Mesenchymal stem cell (in vitro differentiated cells and primary cell): ENCODE measurements at regions not wholly inside any gene's neighbourhood (a gene's known extent, or its start where the extent isn't known, plus 50 kb on each side); places are given as distances from the start of the nearest gene placed in this dataset.

Experiments used
- DNase-seq: peaks from one replicate; pipeline ENCODE4 v3.0.0-alpha.2; 2013
- H2AFZ ChIP-seq: one replicate; pipeline ENCODE4 v1.6.1; 2013; ENCODE audit warnings: low read depth, mild to moderate bottlenecking, control low read depth, inconsistent platforms, low read length, moderate library complexity
- H2AK5ac ChIP-seq: 2 replicates; pipeline ENCODE4 v1.6.1; 2013; ENCODE audit warnings: low read length, moderate library complexity, mild to moderate bottlenecking, inconsistent platforms; ENCODE audit not compliant: severe bottlenecking
- H2BK120ac ChIP-seq: one replicate; pipeline ENCODE4 v1.6.1; 2013; ENCODE audit warnings: low read depth, mild to moderate bottlenecking, inconsistent platforms, low read length, moderate library complexity
- H2BK12ac ChIP-seq, 2 experiments: one replicate each; pipeline ENCODE4 v1.6.1; 2013; ENCODE audit warnings: inconsistent platforms in 2 of 2, low read length in 2 of 2, mild to moderate bottlenecking in 2 of 2, moderate library complexity in 2 of 2, control low read depth in 1 of 2
- H2BK15ac ChIP-seq: one replicate; pipeline ENCODE4 v1.6.1; 2013; ENCODE audit warnings: mild to moderate bottlenecking, low read depth, inconsistent platforms; ENCODE audit not compliant: poor library complexity, severe bottlenecking
- H2BK5ac ChIP-seq: 2 replicates; pipeline ENCODE4 v1.6.1; 2013; ENCODE audit warnings: low read depth, mild to moderate bottlenecking, low read length, control low read depth, inconsistent platforms; ENCODE audit not compliant: poor library complexity, severe bottlenecking
- H3K14ac ChIP-seq, 2 experiments: one replicate each; pipeline ENCODE4 v1.6.1; 2013; ENCODE audit warnings: inconsistent platforms in 2 of 2, low read length in 2 of 2, control low read depth in 1 of 2, mild to moderate bottlenecking in 1 of 2, moderate library complexity in 1 of 2
- H3K18ac ChIP-seq, 2 experiments: one replicate each; pipeline ENCODE4 v1.6.1; 2013; ENCODE audit warnings: inconsistent platforms in 2 of 2, low read length in 2 of 2, control low read depth in 1 of 2, low read depth in 1 of 2, mild to moderate bottlenecking in 1 of 2
- H3K23ac ChIP-seq, 2 experiments: one replicate each; pipeline ENCODE4 v1.6.1; 2013; ENCODE audit warnings: inconsistent platforms in 2 of 2, low read length in 2 of 2, mild to moderate bottlenecking in 2 of 2, moderate library complexity in 2 of 2, control low read depth in 1 of 2
- H3K27ac ChIP-seq: 2 replicates; pipeline ENCODE4 v1.5.1; 2013; ENCODE audit warnings: mild to moderate bottlenecking, moderate library complexity, low read length, control low read depth, inconsistent platforms; ENCODE audit not compliant: poor library complexity, severe bottlenecking
- H3K27me3 ChIP-seq, 2 experiments: 2 replicates each; pipeline versions ENCODE4 v1.6.1 to v1.7.0; 2013; ENCODE audit warnings: low read length in 2 of 2, mild to moderate bottlenecking in 2 of 2, moderate library complexity in 2 of 2, control low read depth in 1 of 2, inconsistent platforms in 1 of 2; ENCODE audit not compliant: control insufficient read depth in 1 of 2, insufficient read depth in 1 of 2
- H3K36me3 ChIP-seq, 2 experiments: 2 replicates each; pipeline versions ENCODE4 v1.6.1 to v1.7.0; 2013; ENCODE audit warnings: low read length in 2 of 2, control low read depth in 1 of 2, inconsistent platforms in 1 of 2, low read depth in 1 of 2, mild to moderate bottlenecking in 1 of 2; ENCODE audit not compliant: insufficient read depth in 2 of 2, control insufficient read depth in 1 of 2
- H3K4ac ChIP-seq, 2 experiments: one replicate each; pipeline ENCODE4 v1.6.1; 2013; ENCODE audit warnings: inconsistent platforms in 2 of 2, low read length in 2 of 2, mild to moderate bottlenecking in 2 of 2, moderate library complexity in 2 of 2, control low read depth in 1 of 2, low read depth in 1 of 2
- H3K4me1 ChIP-seq: 2 replicates; pipeline ENCODE4 v1.6.1; 2013; ENCODE audit warnings: low read depth, low read length, control low read depth; ENCODE audit not compliant: control insufficient read depth, insufficient read depth
- H3K4me2 ChIP-seq: 2 replicates; pipeline ENCODE4 v1.6.1; 2013; ENCODE audit warnings: low read length, mild to moderate bottlenecking, inconsistent platforms; ENCODE audit not compliant: poor library complexity, severe bottlenecking
- H3K4me3 ChIP-seq, 2 experiments: 2 replicates each; pipeline versions ENCODE4 v1.5.1 to v1.7.0; 2013; ENCODE audit warnings: low read length in 2 of 2, mild to moderate bottlenecking in 2 of 2, control low read depth in 1 of 2, low read depth in 1 of 2; ENCODE audit not compliant: insufficient read depth in 1 of 2
- H3K79me1 ChIP-seq: replicated peaks from 2 replicates; pipeline ENCODE4 v1.6.1; 2013; ENCODE audit warnings: mild to moderate bottlenecking, control low read depth, low read length, inconsistent platforms; ENCODE audit not compliant: poor library complexity, severe bottlenecking
- H3K9ac ChIP-seq: 2 replicates; pipeline ENCODE4 v1.7.0; 2013; ENCODE audit warnings: mild to moderate bottlenecking, low read length, moderate library complexity
- H3K9me3 ChIP-seq: 2 replicates; pipeline ENCODE4 v1.7.0; 2013; ENCODE audit warnings: mild to moderate bottlenecking, low read length; ENCODE audit not compliant: control insufficient read depth
- H4K8ac ChIP-seq: one replicate; pipeline ENCODE4 v1.6.1; 2013; ENCODE audit warnings: inconsistent platforms, mild to moderate bottlenecking, low read length, moderate library complexity
- H4K91ac ChIP-seq: one replicate; pipeline ENCODE4 v1.6.1; 2013; ENCODE audit warnings: mild to moderate bottlenecking, low read length, inconsistent platforms
- WGBS: methylation state at CpG from one replicate; pipeline ENCODE4 v1.1.7; 2013; ENCODE audit warnings: mixed read lengths; 5-methylcytosine and 5-hydroxymethylcytosine counted together

GRCh38 chr13:22079961-22080360 lies 409.1 kb downstream of the FGF9 start:
- Histone ChIP-seq H3K14ac (no peak overlapping the region), H3K27ac (no peak overlapping the region), H2BK12ac (no peak overlapping the region), H3K9me3 (no peaks in the 10 kb centered on the region), H3K36me3 (peaks cover 0 to 2% of the 10 kb centered on the region in 2 experiments), H4K8ac (no peak overlapping the region), H3K9ac (no peak overlapping the region), H2AFZ (no peak overlapping the region), H2BK5ac (no peak overlapping the region), H3K4me2 (no peak overlapping the region), H3K18ac (no peak overlapping the region), H4K91ac (no peak overlapping the region), H3K4me3 (no peak overlapping the region), H3K79me1 (peaks cover 4% of the 10 kb centered on the region), H2BK15ac (no peak overlapping the region), H3K4ac (no peak overlapping the region), H2BK120ac (no peak overlapping the region), H2AK5ac (no peak overlapping the region), H3K4me1 (peaks cover 1% of the 10 kb centered on the region), H3K27me3 (no peaks in the 10 kb centered on the region), H3K23ac (no peak overlapping the region)
- no peak for DNase-seq
- WGBS, result 83% methylated on average over 10 of the region's 11 CpGs

GRCh38 chr13:22080832-22081231 lies 410.0 kb downstream of the FGF9 start:
- Histone ChIP-seq H3K9me3 (no peaks in the 10 kb centered on the region), H3K4ac (no peak overlapping the region), H3K27ac (no peak overlapping the region), H3K9ac (no peak overlapping the region), H3K36me3 (peaks cover 0 to 2% of the 10 kb centered on the region in 2 experiments), H3K79me1 (peaks cover 4% of the 10 kb centered on the region), H3K4me3 (no peak overlapping the region), H2AFZ (no peak overlapping the region), H2BK5ac (no peak overlapping the region), H3K4me1 (peaks cover 1% of the 10 kb centered on the region), H3K27me3 (no peaks in the 10 kb centered on the region), H2BK12ac (no peak overlapping the region), H3K4me2 (no peak overlapping the region), H2AK5ac (no peak overlapping the region), H2BK15ac (no peak overlapping the region), H4K91ac (no peak overlapping the region), H4K8ac (no peak overlapping the region), H2BK120ac (no peak overlapping the region), H3K18ac (no peak overlapping the region), H3K23ac (no peak overlapping the region), H3K14ac (no peak overlapping the region)
- DNase-seq, result no peak
- WGBS, result 76% methylated on average over 1 of the region's 2 CpGs

- Histone ChIP-seq H3K4me3 (no peak overlapping the region), H4K91ac (no peak overlapping the region), H3K18ac (no peak overlapping the region), H3K27me3 (no peaks in the 10 kb centered on the region), H2AFZ (no peak overlapping the region), H3K27ac (no peak overlapping the region), H4K8ac (no peak overlapping the region), H3K9me3 (no peaks in the 10 kb centered on the region), H2AK5ac (no peak overlapping the region), H3K36me3 (peaks cover 0 to 2% of the 10 kb centered on the region in 2 experiments), H3K4me2 (no peak overlapping the region), H3K14ac (no peak overlapping the region), H2BK15ac (no peak overlapping the region), H2BK120ac (no peak overlapping the region), H3K4ac (no peak overlapping the region), H3K4me1 (peaks cover 1% of the 10 kb centered on the region), H3K9ac (no peak overlapping the region), H3K79me1 (peaks cover 5% of the 10 kb centered on the region), H2BK12ac (no peak overlapping the region), H3K23ac (no peak overlapping the region), H2BK5ac (no peak overlapping the region)
- DNase-seq, result no peak
- 72% methylated on average over 5 of the region's 6 CpGs for WGBS
Measured at GRCh38 chr13:22081430-22081829, 410.6 kb downstream of the FGF9 start.

- DNase-seq, result no peak
- Histone ChIP-seq H3K4ac (no peak overlapping the region), H2BK12ac (no peak overlapping the region), H2AK5ac (no peak overlapping the region), H2BK15ac (no peak overlapping the region), H2AFZ (no peak overlapping the region), H3K9ac (no peak overlapping the region), H3K4me1 (peaks cover 1% of the 10 kb centered on the region), H3K4me3 (no peak overlapping the region), H3K9me3 (no peaks in the 10 kb centered on the region), H3K79me1 (peaks cover 5% of the 10 kb centered on the region), H3K14ac (no peak overlapping the region), H3K27me3 (no peaks in the 10 kb centered on the region), H2BK5ac (no peak overlapping the region), H3K4me2 (no peak overlapping the region), H3K27ac (no peak overlapping the region), H3K23ac (no peak overlapping the region), H3K18ac (no peak overlapping the region), H4K8ac (no peak overlapping the region), H2BK120ac (no peak overlapping the region), H4K91ac (no peak overlapping the region), H3K36me3 (peaks cover 0 to 2% of the 10 kb centered on the region in 2 experiments)
- WGBS, result 14% methylated on average over 1 of the region's 2 CpGs
Measured at GRCh38 chr13:22082030-22082429, 411.2 kb downstream of the FGF9 start.
